OCI-LY7 (cell line): ENCODE measurements at regions not wholly inside any gene's neighbourhood (a gene's known extent, or its start where the extent isn't known, plus 50 kb on each side); places are given as distances from the start of the nearest gene placed in this dataset.
"Not testable (repeated sequence)": the region's sequence is repeated elsewhere in the genome, so short reads cannot be mapped to it uniquely, and the experiment has no call there.

Experiments used
- CTCF ChIP-seq: fragments of 200-600 bp; sonication (generic); conservative IDR thresholded peaks from 2 replicates; pipeline ENCODE4 v1.5.1; 2014; ENCODE audit warnings: mild to moderate bottlenecking, antibody characterized with exemption, low read length, moderate library complexity, mixed read lengths
- EZH2phosphoT487 ChIP-seq: fragments of 200-600 bp; sonication (generic); IDR thresholded peaks from 2 replicates; pipeline ENCODE4 v1.6.1; 2018; ENCODE audit warnings: low read depth, borderline replicate concordance, mild to moderate bottlenecking, mixed run types, antibody characterized with exemption, low read length, moderate library complexity, mixed read lengths

GRCh38 chr10:44578963-44579362 lies 194.1 kb upstream of the CXCL12 start:
- not testable (repeated sequence) for TF ChIP-seq CTCF, EZH2phosphoT487
